ENCODE measurements at regions not wholly inside any gene's neighbourhood (a gene's known extent, or its start where the extent isn't known, plus 50 kb on each side); places are given as distances from the start of the nearest gene placed in this dataset.
"Not testable (repeated sequence)": the region's sequence is repeated elsewhere in the genome, so short reads cannot be mapped to it uniquely, and the experiment has no call there.

DNA sequence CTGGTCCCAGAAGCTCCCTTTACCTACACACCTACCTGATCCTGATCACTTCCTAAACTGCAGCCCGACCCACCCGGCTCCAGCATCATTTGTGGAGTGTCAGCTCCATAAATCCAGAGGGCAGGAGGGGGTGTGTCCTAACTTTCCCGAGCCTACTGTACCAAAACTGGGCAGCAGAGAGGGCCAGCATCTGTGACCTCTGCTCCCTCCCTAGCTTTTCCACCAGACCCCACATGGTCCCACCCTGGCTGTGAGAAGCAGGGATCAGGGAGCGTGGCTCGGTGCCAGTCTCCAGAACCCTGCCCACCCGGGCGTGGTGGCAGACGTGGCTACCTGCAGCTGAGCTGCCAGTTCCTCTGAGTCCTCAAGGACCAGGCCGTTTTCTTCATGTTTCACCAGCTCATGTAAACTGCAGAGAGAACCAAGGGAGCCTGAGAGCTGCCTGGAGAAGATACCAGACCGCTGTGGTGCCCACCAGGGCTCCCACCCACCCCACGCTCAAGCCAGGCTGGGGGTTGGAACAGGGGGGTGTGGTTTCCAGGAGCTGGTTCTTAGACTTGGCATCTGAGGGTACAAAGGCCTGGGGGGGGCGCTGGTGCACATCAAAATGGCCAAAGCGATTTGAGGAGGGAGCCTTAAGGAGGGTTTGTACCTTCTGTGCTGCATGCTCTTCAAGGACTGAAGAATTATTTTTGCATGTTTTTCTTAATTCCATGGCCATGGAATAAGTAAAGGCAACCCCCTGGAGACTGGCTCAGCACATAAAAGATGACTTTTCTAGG lies 76.7 kb upstream of the DRD5 start:
- DNase-seq: no peak

DNA sequence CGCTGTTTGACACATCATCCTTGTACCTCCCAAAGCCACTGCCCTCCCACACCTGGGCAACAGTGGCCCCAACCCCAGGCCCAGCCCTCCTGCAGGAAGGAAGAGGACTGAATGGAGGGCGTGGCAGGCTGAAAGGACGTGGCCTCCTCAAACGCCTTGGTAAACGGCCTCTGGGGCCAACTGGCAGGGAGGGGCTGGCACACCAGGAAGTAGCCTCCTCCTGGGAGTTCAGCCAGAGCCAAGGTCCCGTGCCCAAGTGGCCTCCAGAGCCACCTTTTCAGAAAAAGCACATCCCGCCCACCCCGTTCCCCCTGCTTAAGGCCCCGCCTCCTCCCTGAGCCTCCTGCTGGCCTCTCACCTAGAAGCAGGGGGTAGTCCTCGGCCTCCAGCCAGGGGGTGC lies 74.2 kb upstream of the DRD5 start:
- not testable (repeated sequence) for DNase-seq

DNA sequence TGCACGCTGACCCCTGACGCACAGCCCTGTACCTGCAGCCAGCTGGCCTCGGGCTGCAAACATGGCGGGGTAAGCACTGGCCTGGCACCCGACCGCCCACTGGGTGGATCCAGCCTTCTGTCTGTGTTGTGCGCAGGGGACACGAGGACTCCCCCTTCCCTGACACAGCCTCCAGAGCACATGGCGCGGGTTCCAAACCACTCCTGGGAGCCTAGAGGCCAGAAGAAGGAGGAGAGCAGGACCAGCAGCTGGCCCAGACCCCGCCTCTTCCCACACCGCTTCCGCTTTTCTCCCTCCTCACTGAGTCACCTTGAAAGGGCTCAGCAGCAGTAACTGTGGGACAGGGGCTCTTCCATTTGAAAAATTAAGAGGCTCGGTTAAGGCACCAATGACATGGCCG lies 73.5 kb upstream of the DRD5 start:
- not testable (repeated sequence) for DNase-seq

DNA sequence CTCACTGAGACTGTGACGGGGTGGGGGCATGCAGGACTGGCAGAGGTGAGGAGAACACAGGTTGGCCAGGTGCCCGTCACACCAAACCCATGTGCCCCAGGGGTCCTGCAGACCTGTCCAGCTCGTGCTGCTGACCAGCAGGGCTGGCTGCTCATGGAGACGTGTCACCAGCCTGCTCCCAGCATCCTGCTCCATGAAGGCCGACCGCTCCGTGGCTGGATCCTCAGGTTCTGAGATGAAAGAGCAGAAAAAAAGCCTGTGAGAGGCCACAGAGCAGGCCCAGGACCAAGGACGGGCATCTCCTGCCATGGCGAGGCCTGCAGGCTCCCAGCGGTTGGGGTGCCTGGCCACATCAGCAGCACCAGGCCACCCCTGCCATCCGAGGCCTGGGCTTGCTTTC lies 71.7 kb upstream of the DRD5 start:
- DNase-seq: no peak

DNA sequence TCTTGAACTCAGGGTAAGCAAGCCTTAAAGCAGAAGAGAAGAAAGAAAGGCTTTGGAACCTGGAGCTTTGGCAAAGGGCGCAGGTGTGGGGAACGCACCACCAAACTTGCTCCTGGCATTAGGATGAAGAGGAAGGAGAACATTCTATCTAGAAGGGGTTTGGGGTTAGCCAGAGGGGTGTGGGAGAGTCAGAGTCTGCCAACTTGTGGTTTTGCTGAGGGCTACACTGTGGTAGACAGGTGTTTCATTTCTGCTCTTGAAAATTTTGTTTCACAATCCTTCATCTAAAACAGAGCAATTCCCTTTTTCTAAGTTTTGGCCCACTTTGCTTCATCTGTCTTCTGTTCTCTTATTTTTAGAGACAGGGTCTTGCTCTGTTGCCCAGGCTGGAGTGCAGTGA lies 66.2 kb upstream of the DRD5 start:
- not testable (repeated sequence) for DNase-seq

DNA sequence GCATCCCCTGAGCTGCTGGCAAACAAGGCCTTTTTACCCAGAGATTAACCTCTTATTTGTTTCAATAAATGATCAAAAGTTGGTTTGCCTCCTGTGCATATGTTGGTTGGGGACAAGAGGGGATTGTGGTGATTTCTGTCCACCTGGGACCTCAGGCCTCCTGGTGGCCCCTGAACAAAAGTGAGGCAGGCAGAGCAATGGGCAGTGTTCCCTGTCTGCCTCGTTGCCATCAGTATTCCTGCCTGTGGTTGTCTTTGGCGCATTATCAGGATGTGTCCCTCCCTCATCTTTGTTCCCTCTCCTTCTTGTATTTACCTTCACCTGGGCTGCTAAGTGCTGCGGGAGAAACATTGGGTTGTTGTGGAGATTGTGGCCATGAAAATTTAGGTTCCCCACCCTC lies 65.3 kb upstream of the DRD5 start:
- DNase-seq: no peak

DNA sequence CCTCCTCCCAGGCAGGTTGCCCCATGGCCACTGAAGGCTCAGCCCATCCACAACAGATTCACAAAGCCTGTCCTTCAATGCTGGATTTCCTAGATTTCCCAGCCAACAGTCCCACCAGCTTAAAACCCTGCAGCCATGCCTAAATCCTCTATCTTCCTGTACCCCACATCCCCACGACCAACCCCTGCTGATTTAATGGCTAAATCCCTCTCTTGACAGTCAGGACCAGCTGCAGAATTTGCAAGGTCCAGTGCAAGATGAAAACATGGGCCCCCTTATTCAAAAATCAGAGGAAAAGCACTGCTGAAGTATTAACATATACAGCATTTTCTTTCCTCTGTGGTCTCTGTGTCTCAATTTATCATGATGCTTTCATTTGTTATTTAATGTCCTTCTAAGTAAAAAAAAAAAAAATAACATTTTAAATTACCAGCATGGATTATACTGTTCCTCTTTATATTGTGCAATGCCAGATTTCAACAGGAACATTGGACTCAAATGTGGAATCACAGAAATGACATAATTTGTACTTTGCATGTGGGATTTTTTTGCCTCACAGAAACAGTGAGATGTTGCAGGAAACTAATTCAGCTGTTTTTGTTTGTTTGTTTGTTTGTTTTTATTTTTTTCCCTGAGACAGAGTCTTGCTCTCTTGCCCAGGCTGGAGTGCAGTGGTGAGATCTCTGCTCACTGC lies 63.0 kb upstream of the DRD5 start:
- not testable (repeated sequence) for DNase-seq

DNA sequence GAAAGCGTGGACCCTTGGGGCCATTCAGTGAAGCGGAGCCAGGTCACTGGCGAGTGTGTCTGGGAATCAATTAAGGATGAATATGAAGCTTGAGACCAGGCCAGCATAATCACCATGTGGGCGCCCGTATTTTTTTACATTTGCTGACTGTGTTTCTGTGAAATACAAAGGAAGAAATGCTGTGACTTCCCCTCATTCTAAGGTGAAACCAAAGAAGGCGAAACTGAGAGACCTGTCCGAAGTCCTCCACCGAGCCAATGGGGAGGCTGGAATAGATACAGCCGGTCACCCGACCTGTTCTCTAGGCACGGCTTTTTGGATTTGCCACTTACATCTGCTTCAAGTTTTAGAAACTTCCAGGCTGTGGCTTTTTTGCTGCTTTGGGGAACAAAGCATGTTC lies 59.3 kb upstream of the DRD5 start:
- not testable (repeated sequence) for DNase-seq
